H1 (cell line): ENCODE measurements at regions not wholly inside any gene's neighbourhood (a gene's known extent, or its start where the extent isn't known, plus 50 kb on each side); places are given as distances from the start of the nearest gene placed in this dataset.

Experiments
- CTCF ChIA-PET: fragments of 300-600 bp; sonication (Branson Sonifier 250); formaldehyde crosslinking; loops from one replicate; lab custom pipeline; 2021; ENCODE audit not compliant: partially characterized antibody; lab: Charles Lee
- POLR2A ChIA-PET: fragments of 300-600 bp; sonication (Branson Sonifier 250); formaldehyde crosslinking; loops from one replicate; lab custom pipeline; 2021; ENCODE audit warnings: inconsistent platforms; ENCODE audit not compliant: partially characterized antibody; lab: Charles Lee
- DNase-seq, 2 experiments: peaks; one replicate each; pipeline versions ENCODE4 v3.0.0 to v3.0.0-alpha.2; 2010 to 2022; ENCODE audit warnings: low spot score in 2 of 2, low read depth in 1 of 2, mixed read lengths in 1 of 2
- FAIRE-seq: peaks from 2 replicates; lab custom pipeline; 2011; peaks lifted over from hg19 to GRCh38; lab: Jason Lieb, UNC
- H2AFZ ChIP-seq: 2 replicates; pipeline ENCODE4 v1.8.1; 2012; ENCODE audit warnings: low read length, inconsistent platforms
- H2AK5ac ChIP-seq: 2 replicates; pipeline ENCODE4 v1.6.1; 2013; ENCODE audit warnings: low read depth, low read length
- H2BK120ac ChIP-seq: replicated peaks from 2 replicates; pipeline ENCODE3; 2013; ENCODE audit warnings: low read depth, low read length, inconsistent platforms
- H2BK12ac ChIP-seq: 2 replicates; pipeline ENCODE4 v1.6.1; 2013; ENCODE audit warnings: low read depth, low read length
- H2BK15ac ChIP-seq: 2 replicates; pipeline ENCODE4 v1.6.1; 2013; ENCODE audit warnings: low read length
- H2BK20ac ChIP-seq: 2 replicates; pipeline ENCODE4 v1.6.1; 2013; ENCODE audit warnings: low read length
- H2BK5ac ChIP-seq: 2 replicates; pipeline ENCODE4 v1.6.1; 2013; ENCODE audit warnings: low read depth, low read length
- H3K14ac ChIP-seq: 2 replicates; pipeline ENCODE4 v1.6.1; 2013; ENCODE audit warnings: inconsistent platforms; ENCODE audit not compliant: insufficient read length
- H3K18ac ChIP-seq: 2 replicates; pipeline ENCODE4 v1.6.1; 2013; ENCODE audit warnings: low read length; ENCODE audit errors: extremely low read depth
- H3K23ac ChIP-seq: 2 replicates; pipeline ENCODE4 v1.6.1; 2013; ENCODE audit warnings: inconsistent platforms; ENCODE audit not compliant: insufficient read length
- H3K23me2 ChIP-seq: 2 replicates; pipeline ENCODE4 v1.6.1; 2013; ENCODE audit warnings: low read depth, low read length
- H3K27ac ChIP-seq: 2 replicates; pipeline ENCODE4 v1.6.1; 2011; ENCODE audit warnings: low read depth, low read length, inconsistent platforms
- H3K27me3 ChIP-seq, 4 experiments: replicated peaks in 1 of 4; 1 replicate in 1 of 4; 2 replicates in 3 of 4; pipeline versions ENCODE4 v1.6.1 to v1.8.1; 2011 to 2013; ENCODE audit warnings: low read length in 3 of 4, mild to moderate bottlenecking in 3 of 4, inconsistent platforms in 2 of 4, mixed read lengths in 2 of 4, moderate library complexity in 1 of 4; ENCODE audit not compliant: control insufficient read depth in 3 of 4, insufficient read depth in 3 of 4; ENCODE audit errors: extremely low read depth in 1 of 4
- H3K36me3 ChIP-seq, 4 experiments: 2 replicates each; pipeline versions ENCODE4 v1.6.1 to v1.8.1; 2011 to 2013; ENCODE audit warnings: mild to moderate bottlenecking in 4 of 4, low read length in 3 of 4, moderate library complexity in 2 of 4, control low read depth in 1 of 4, inconsistent platforms in 1 of 4; ENCODE audit not compliant: insufficient read depth in 4 of 4, control insufficient read depth in 2 of 4
- H3K4ac ChIP-seq: replicated peaks from 2 replicates; pipeline ENCODE3; 2013; ENCODE audit warnings: low read length, low read depth, mixed read lengths, inconsistent platforms; ENCODE audit not compliant: insufficient read length
- H3K4me1 ChIP-seq, 4 experiments: replicated peaks in 1 of 4; 1 replicate in 1 of 4; 2 replicates in 3 of 4; pipeline versions ENCODE4 v1.6.1 to v1.8.1; 2011 to 2013; ENCODE audit warnings: low read length in 3 of 4, inconsistent platforms in 2 of 4, mixed read lengths in 1 of 4; ENCODE audit not compliant: insufficient read depth in 4 of 4, control insufficient read depth in 3 of 4
- H3K4me2 ChIP-seq, 2 experiments: 2 replicates each; pipeline versions ENCODE4 v1.6.1 to v1.8.1; 2011 to 2013; ENCODE audit warnings: low read depth in 2 of 2, low read length in 2 of 2, control low read depth in 1 of 2, inconsistent platforms in 1 of 2, mild to moderate bottlenecking in 1 of 2; ENCODE audit not compliant: insufficient read depth in 1 of 2
- H3K4me3 ChIP-seq, 4 experiments: fragments of 200-600, 300-600 bp in 1 of 4; sonication (generic), shearing (Covaris generic), sonication (Bioruptor Twin) in 1 of 4; 2 replicates each; pipeline versions ENCODE4 v1.5.1 to v1.8.1; 2011 to 2016; ENCODE audit warnings: low read length in 4 of 4, low read depth in 3 of 4, control low read depth in 2 of 4, inconsistent platforms in 2 of 4, mild to moderate bottlenecking in 2 of 4, mixed read lengths in 1 of 4, moderate library complexity in 1 of 4; ENCODE audit not compliant: insufficient read depth in 2 of 4; ENCODE audit errors: extremely low read depth in 1 of 4
- H3K56ac ChIP-seq: replicated peaks from 2 replicates; pipeline ENCODE3; 2013; ENCODE audit warnings: low read depth, mild to moderate bottlenecking, mixed read lengths, low read length, inconsistent platforms; ENCODE audit not compliant: insufficient read length
- H3K79me1 ChIP-seq: 2 replicates; pipeline ENCODE4 v1.6.1; 2013; ENCODE audit warnings: low read depth, low read length, control low read depth
- H3K79me2 ChIP-seq, 2 experiments: 2 replicates each; pipeline versions ENCODE4 v1.6.1 to v1.8.1; 2012 to 2013; ENCODE audit warnings: low read length in 2 of 2, mild to moderate bottlenecking in 2 of 2, inconsistent platforms in 1 of 2; ENCODE audit not compliant: insufficient read depth in 2 of 2, control insufficient read depth in 1 of 2
- H3K9ac ChIP-seq, 4 experiments: replicated peaks in 1 of 4; 1 replicate in 1 of 4; 2 replicates in 3 of 4; pipeline versions ENCODE4 v1.6.1 to v1.8.1; 2011 to 2013; ENCODE audit warnings: low read depth in 3 of 4, low read length in 3 of 4, control low read depth in 2 of 4, mild to moderate bottlenecking in 2 of 4, moderate library complexity in 2 of 4, inconsistent platforms in 1 of 4; ENCODE audit errors: extremely low read depth in 1 of 4
- H3K9me3 ChIP-seq, 2 experiments: 2 replicates each; pipeline versions ENCODE4 v1.6.1 to v1.8.1; 2012 to 2013; ENCODE audit warnings: mild to moderate bottlenecking in 2 of 2, moderate library complexity in 2 of 2, control low read depth in 1 of 2, inconsistent platforms in 1 of 2, low read depth in 1 of 2, low read length in 1 of 2, mixed read lengths in 1 of 2; ENCODE audit not compliant: insufficient read depth in 2 of 2
- H4K20me1 ChIP-seq, 2 experiments: replicated peaks in 1 of 2; 2 replicates each; pipeline versions ENCODE3 to v1.8.1; 2011 to 2013; ENCODE audit warnings: inconsistent platforms in 2 of 2, low read length in 2 of 2, mild to moderate bottlenecking in 1 of 2; ENCODE audit not compliant: insufficient read depth in 2 of 2, control insufficient read depth in 1 of 2
- H4K5ac ChIP-seq: 2 replicates; pipeline ENCODE4 v1.6.1; 2013; ENCODE audit warnings: low read length, low read depth, mixed read lengths, inconsistent platforms; ENCODE audit not compliant: insufficient read length
- H4K8ac ChIP-seq: 2 replicates; pipeline ENCODE4 v1.8.0; 2013; ENCODE audit warnings: mild to moderate bottlenecking, moderate library complexity, low read length, inconsistent platforms; ENCODE audit not compliant: insufficient read depth; ENCODE audit errors: extremely low read depth
- H4K91ac ChIP-seq: replicated peaks from 2 replicates; pipeline ENCODE3; 2013; ENCODE audit warnings: low read length, mixed read lengths, inconsistent platforms; ENCODE audit not compliant: insufficient read length
- BRCA1 ChIP-seq: IDR thresholded peaks from 2 replicates; pipeline ENCODE4 v1.6.1; 2012; ENCODE audit warnings: low read depth, low read length, improper control_type of control experiment
- EP300 ChIP-seq, 2 experiments: IDR thresholded peaks; 1 replicate in 1 of 2; 2 replicates in 1 of 2; pipeline ENCODE4 v1.6.1; 2011 to 2012; ENCODE audit warnings: low read depth in 2 of 2, low read length in 2 of 2, mild to moderate bottlenecking in 2 of 2, borderline replicate concordance in 1 of 2, inconsistent platforms in 1 of 2, moderate library complexity in 1 of 2
- EZH2 ChIP-seq: fragments of 200-600 bp; sonication (generic); IDR thresholded peaks from 2 replicates; pipeline ENCODE4 v1.7.1; 2012; ENCODE audit warnings: low read depth, mild to moderate bottlenecking, moderate library complexity, low read length, inconsistent platforms; ENCODE audit not compliant: severe bottlenecking
- GTF2F1 ChIP-seq: IDR thresholded peaks from 2 replicates; pipeline ENCODE4 v1.6.1; 2012; ENCODE audit warnings: low read depth, low read length, improper control_type of control experiment, borderline replicate concordance
- HDAC2 ChIP-seq, 2 experiments: fragments of 300-600 bp in 1 of 2; sonication (generic) in 1 of 2; IDR thresholded peaks; 2 replicates each; pipeline ENCODE4 v1.6.1; 2011 to 2012; ENCODE audit warnings: low read depth in 2 of 2, low read length in 2 of 2, mild to moderate bottlenecking in 2 of 2, moderate library complexity in 2 of 2, borderline replicate concordance in 1 of 2, inconsistent platforms in 1 of 2
- JUND ChIP-seq: IDR thresholded peaks from 2 replicates; pipeline ENCODE4 v1.6.1; 2011; ENCODE audit warnings: mild to moderate bottlenecking, improper control_type of control experiment, low read length
- RFX5 ChIP-seq: IDR thresholded peaks from 2 replicates; pipeline ENCODE4 v1.6.1; 2011; ENCODE audit warnings: low read depth, low read length, improper control_type of control experiment, borderline replicate concordance
- SAP30 ChIP-seq: fragments of 300-600 bp; sonication (generic); IDR thresholded peaks from 2 replicates; pipeline ENCODE4 v1.7.1; 2012; ENCODE audit warnings: low read length, moderate library complexity, mild to moderate bottlenecking, inconsistent platforms; ENCODE audit not compliant: insufficient read depth, insufficient replicate concordance
- TEAD4 ChIP-seq: IDR thresholded peaks from 2 replicates; pipeline ENCODE4 v1.6.1; 2012; ENCODE audit warnings: low read depth, low read length, inconsistent platforms, mixed read lengths
- WGBS, 2 experiments: shearing (Covaris generic) in 1 of 2; methylation state at CpG; one replicate each; pipeline versions ENCODE4 v1.1.6 to v1.1.7; 2013 to 2015; ENCODE audit warnings: low lambda C conversion rate in 2 of 2, mixed read lengths in 2 of 2, inconsistent platforms in 1 of 2, low coverage in 1 of 2, missing lambda C conversion rate in 1 of 2; ENCODE audit not compliant: insufficient replicate concordance in 2 of 2, insufficient coverage in 1 of 2, insufficient read length in 1 of 2; ENCODE audit errors: extremely low coverage in 1 of 2, missing lambda C conversion rate in 1 of 2; 5-methylcytosine and 5-hydroxymethylcytosine counted together

DNA sequence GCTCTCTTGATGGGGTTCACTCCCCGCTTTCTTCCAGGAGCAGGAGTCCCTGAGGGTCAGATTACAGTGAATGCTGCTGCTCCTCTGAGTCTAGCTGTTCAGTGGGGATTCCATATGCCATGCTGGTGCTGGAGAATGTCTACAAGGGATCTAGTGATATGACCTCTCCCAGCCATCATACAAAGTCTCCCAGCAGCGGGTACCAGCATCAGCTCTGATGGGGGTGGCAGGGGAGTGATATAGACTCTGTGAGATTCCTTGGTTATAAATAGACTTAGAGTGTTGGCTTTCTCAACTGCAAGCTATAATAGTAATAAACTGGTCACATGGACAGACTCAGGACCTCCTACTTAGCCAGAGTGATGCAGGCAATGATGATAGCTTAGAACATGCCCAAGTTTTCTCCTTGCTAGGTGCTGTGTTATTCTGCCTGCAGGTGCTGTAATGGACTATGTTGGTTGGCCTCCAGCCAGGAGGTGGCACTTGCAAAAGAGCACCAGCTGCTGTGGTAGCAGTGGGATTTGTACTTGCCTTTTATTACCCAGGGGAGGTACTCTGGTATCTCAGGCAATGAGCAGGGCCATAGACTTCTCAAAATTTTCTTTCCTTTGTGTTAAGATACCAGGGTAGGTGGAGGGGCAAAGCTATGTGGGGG, 86.6 kb downstream of the XIST start:
- Histone ChIP-seq H2AFZ (no peak overlapping the region), H3K56ac (no peak overlapping the region), H3K4me3 (no peak overlapping the region), H4K20me1 (no peaks in the 10 kb centered on the region), H4K5ac (no peak overlapping the region), H2BK12ac (no peak overlapping the region), H3K14ac (no peak overlapping the region), H3K18ac (no peak overlapping the region), H2BK20ac (no peak overlapping the region), H3K4me1 (no peaks in the 10 kb centered on the region; a peak in 1 of 7 replicates), H2BK15ac (no peak overlapping the region), H2AK5ac (no peak overlapping the region), H2BK120ac (no peak overlapping the region), H3K9me3 (no peaks in the 10 kb centered on the region), H3K36me3 (no peaks in the 10 kb centered on the region), H4K91ac (no peak overlapping the region), H3K4me2 (no peak overlapping the region), H3K9ac (no peak overlapping the region), H3K79me2 (no peaks in the 10 kb centered on the region), H4K8ac (no peak overlapping the region), H3K4ac (no peak overlapping the region), H3K27me3 (no peaks in the 10 kb centered on the region), H3K27ac (no peak overlapping the region), H3K23me2 (no peaks in the 10 kb centered on the region), H3K79me1 (no peaks in the 10 kb centered on the region), H2BK5ac (no peak overlapping the region), H3K23ac (no peak overlapping the region)
- CTCF ChIA-PET, result no interaction called here
- no peak for DNase-seq
- WGBS, 2 experiments, result 86% methylated on average over 1 of the region's 2 CpGs; no CpG with 5 or more reads in 1 of the 2 experiments
- POLR2A ChIA-PET, result no interaction called here
- TF ChIP-seq RFX5 (no peak), BRCA1 (no peak), TEAD4 (no peak), JUND (no peak), HDAC2 (IDR thresholded peaks at IDR 0.05; ENCODE audit: borderline replicate concordance in 1 of 2, low read depth in 2 of 2, low read length in 2 of 2) (no peak), GTF2F1 (no peak), EP300 (IDR thresholded peaks at IDR 0.05; ENCODE audit: borderline replicate concordance in 1 of 2, low read depth in 2 of 2, low read length in 2 of 2) (no peak), EZH2 (no peak), SAP30 (no peak)
- no peak for FAIRE-seq
